ENCODE measurements at regions not wholly inside any gene's neighbourhood (a gene's known extent, or its start where the extent isn't known, plus 50 kb on each side); places are given as distances from the start of the nearest gene placed in this dataset.
"Not testable (repeated sequence)": the region's sequence is repeated elsewhere in the genome, so short reads cannot be mapped to it uniquely, and the experiment has no call there.

DNA sequence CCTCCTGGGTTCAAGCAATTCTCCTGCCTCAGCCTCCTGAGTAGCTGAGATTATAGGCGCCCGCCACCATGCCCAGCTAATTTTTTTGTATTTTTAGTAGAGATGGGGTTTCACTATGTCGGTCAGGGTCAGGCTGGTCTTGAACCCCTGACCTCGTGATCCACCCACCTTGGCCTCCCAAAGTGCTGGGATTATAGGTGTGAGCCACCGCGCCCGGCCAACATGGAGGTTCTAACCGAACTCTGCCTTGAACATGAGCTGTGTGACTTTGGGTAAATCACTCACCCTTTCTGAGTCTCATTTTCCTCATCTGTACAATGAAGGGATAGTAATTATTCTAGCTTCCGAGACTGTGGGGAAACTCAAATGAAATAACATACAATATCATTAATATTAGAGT is 133.5 kb upstream of the RFLNA start:
- TF ChIP-seq, protein P1, sequence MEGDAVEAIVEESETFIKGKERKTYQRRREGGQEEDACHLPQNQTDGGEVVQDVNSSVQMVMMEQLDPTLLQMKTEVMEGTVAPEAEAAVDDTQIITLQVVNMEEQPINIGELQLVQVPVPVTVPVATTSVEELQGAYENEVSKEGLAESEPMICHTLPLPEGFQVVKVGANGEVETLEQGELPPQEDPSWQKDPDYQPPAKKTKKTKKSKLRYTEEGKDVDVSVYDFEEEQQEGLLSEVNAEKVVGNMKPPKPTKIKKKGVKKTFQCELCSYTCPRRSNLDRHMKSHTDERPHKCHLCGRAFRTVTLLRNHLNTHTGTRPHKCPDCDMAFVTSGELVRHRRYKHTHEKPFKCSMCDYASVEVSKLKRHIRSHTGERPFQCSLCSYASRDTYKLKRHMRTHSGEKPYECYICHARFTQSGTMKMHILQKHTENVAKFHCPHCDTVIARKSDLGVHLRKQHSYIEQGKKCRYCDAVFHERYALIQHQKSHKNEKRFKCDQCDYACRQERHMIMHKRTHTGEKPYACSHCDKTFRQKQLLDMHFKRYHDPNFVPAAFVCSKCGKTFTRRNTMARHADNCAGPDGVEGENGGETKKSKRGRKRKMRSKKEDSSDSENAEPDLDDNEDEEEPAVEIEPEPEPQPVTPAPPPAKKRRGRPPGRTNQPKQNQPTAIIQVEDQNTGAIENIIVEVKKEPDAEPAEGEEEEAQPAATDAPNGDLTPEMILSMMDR (IDR thresholded peaks at IDR 0.05): not testable (repeated sequence)
- TF ChIP-seq POLR2A (IDR thresholded peaks at IDR 0.05): not testable (repeated sequence)

Measured in testis (tissue), 2 donors.